Gastrocnemius medialis (tissue), 4 donors: ENCODE measurements at regions not wholly inside any gene's neighbourhood (a gene's known extent, or its start where the extent isn't known, plus 50 kb on each side); places are given as distances from the start of the nearest gene placed in this dataset.

Experiments
- ATAC-seq, 2 donors: fragments of 150-250 bp; one replicate each; pipeline ENCODE4 v1.9.1; 2016
- DNase-seq, 2 donors: peaks; one replicate each; pipeline ENCODE4 v3.0.0-alpha.2; 2019
- H3K27ac ChIP-seq, 4 donors: fragments of 200-600 bp; sonication (generic); 1 replicate in 1 of 4; 2 replicates in 3 of 4; pipeline ENCODE4 v1.5.1; 2016 to 2018; ENCODE audit warnings: mild to moderate bottlenecking in 2 of 4, moderate library complexity in 1 of 4
- H3K27me3 ChIP-seq, 3 donors: fragments of 200-600 bp; sonication (generic) in 2 of 3; 1 replicate in 1 of 3; 2 replicates in 2 of 3; pipeline versions ENCODE4 v1.5.1 to v1.6.0; 2016 to 2019; ENCODE audit warnings: mild to moderate bottlenecking in 1 of 3, moderate library complexity in 1 of 3
- H3K36me3 ChIP-seq, 2 donors: fragments of 200-600 bp; sonication (generic) in 1 of 2; one replicate each; pipeline ENCODE4 v1.5.1; 2017 to 2018
- H3K4me1 ChIP-seq, 2 donors: fragments of 200-600 bp; sonication (generic) in 1 of 2; one replicate each; pipeline ENCODE4 v1.5.1; 2016 to 2017; ENCODE audit warnings: mild to moderate bottlenecking in 2 of 2
- H3K4me3 ChIP-seq, 4 donors: fragments of 200-600 bp; sonication (generic) in 3 of 4; 1 replicate in 1 of 4; 2 replicates in 3 of 4; pipeline ENCODE4 v1.5.1; 2016 to 2019; ENCODE audit warnings: mild to moderate bottlenecking in 2 of 4
- H3K9me3 ChIP-seq, 3 donors: fragments of 200-600 bp; sonication (generic) in 2 of 3; 1 replicate in 1 of 3; 2 replicates in 2 of 3; pipeline ENCODE4 v1.5.1; 2016 to 2019
- CTCF ChIP-seq, 5 experiments: fragments of 450-650 bp in 3 of 5; fragments of 200-600 bp in 2 of 5; sonication (generic) in 2 of 5; IDR thresholded peaks in 4 of 5; conservative IDR thresholded peaks in 1 of 5; 1 replicate in 4 of 5; 2 replicates in 1 of 5; pipeline ENCODE4 v1.5.1; 2016 to 2019; ENCODE audit warnings: antibody characterized with exemption in 5 of 5, mild to moderate bottlenecking in 3 of 5, moderate library complexity in 3 of 5
- POLR2A ChIP-seq, 2 donors: fragments of 450-650 bp; IDR thresholded peaks; one replicate each; pipeline ENCODE4 v1.6.1; 2017; ENCODE audit warnings: antibody characterized with exemption in 2 of 2, mild to moderate bottlenecking in 2 of 2, moderate library complexity in 2 of 2
- in situ Hi-C, 4 donors: fragments of 200-750 bp; cut with MboI; loops; one replicate each; pipeline versions ENCODE4 v1.15.0 to v1.8.0; 2017; ENCODE audit warnings: low sequenced_read_pairs in 4 of 4
- intact Hi-C: fragments of 100-400 bp; cut with DNase I; formaldehyde crosslinking; loops from one replicate; pipeline ENCODE4 v1.15.1; 2023; ENCODE audit warnings: low total_unique reads

GRCh38 chr17:72351365-72351764 lies 230.5 kb downstream of the SOX9 start:
- no peak for DNase-seq
- Histone ChIP-seq H3K9me3 (no peaks in the 10 kb centered on the region), H3K4me3 (no peak overlapping the region), H3K27me3 (no peaks in the 10 kb centered on the region), H3K4me1 (no peaks in the 10 kb centered on the region), H3K27ac (no peak overlapping the region), H3K36me3 (no peaks in the 10 kb centered on the region)
- intact Hi-C loops (no loop called here), in situ Hi-C loops (loop anchor here in 1 of 4 donors (25.0 kb wide), 1 partner anchor 111 kb away; no protein-coding TSS in a partner anchor)
- TF ChIP-seq CTCF (IDR thresholded peaks at IDR 0.05 in 4 of 5, conservative IDR thresholded peaks at IDR 0.05 in 1 of 5) (no peak), POLR2A (IDR thresholded peaks at IDR 0.05) (no peak)
- no peak for ATAC-seq

DNA sequence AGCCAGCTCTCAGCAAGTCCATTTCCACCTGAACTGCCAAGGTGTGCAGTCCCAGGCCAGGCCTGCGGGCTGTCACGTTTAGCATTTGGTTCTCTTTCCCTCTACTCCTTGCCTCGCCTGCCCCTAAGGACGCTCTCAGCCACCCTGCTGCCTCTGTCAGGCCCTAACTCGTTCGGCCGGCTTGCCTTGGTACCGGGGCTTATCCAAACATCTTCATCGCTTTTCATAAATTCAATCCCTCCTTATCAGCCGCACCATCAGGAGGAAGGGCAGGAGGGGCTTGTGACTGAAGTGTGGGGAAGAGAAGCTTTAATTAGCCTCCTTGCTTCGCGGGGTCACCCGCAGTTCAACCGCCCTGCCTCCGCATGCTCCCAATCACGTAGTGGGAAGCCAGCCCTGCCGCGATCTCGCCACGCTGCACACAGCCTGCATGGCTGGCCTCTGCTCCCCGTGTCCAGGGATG lies 231.1 kb downstream of the SOX9 start:
- Histone ChIP-seq H3K9me3 (no peaks in the 10 kb centered on the region), H3K4me3 (no peak overlapping the region), H3K36me3 (no peaks in the 10 kb centered on the region), H3K4me1 (no peaks in the 10 kb centered on the region), H3K27me3 (no peaks in the 10 kb centered on the region), H3K27ac (no peak overlapping the region)
- intact Hi-C loops (no loop called here), in situ Hi-C loops (loop anchor here in 1 of 4 donors (25.0 kb wide), 1 partner anchor 110 kb away; no protein-coding TSS in a partner anchor)
- ATAC-seq: no peak
- DNase-seq: no peak
- TF ChIP-seq POLR2A (IDR thresholded peaks at IDR 0.05): no peak
- no peak for TF ChIP-seq CTCF (IDR thresholded peaks at IDR 0.05 in 4 of 5, conservative IDR thresholded peaks at IDR 0.05 in 1 of 5)

DNA sequence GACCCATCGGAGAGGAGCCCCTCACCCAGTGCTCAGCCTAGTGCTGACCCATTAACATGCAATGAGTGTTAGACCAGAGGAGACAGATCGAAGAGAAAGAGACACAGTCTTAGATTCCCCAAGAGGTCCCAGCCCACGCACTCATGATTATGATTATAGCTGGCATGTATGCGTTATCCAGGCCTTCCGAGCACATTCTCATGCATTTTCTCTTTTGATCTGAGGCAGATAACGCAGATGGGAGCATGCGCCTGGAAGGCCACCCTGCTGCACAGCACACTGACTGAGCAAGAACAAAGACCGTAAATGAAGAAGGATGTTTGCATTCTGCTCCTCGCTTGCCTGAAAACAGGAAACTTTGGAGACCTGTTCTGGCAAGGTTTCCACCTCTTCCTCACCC lies 232.7 kb downstream of the SOX9 start:
- no peak for DNase-seq
- TF ChIP-seq POLR2A (IDR thresholded peaks at IDR 0.05) (no peak), CTCF (IDR thresholded peaks at IDR 0.05 in 4 of 5, conservative IDR thresholded peaks at IDR 0.05 in 1 of 5) (no peak)
- H3K9me3 ChIP-seq: no peaks in the 10 kb centered on the region
- in situ Hi-C loops: loop anchor here in 1 of 4 donors (25.0 kb wide), 1 partner anchor 109 kb away; no protein-coding TSS in a partner anchor
- intact Hi-C loops: no loop called here
- no peak for ATAC-seq
- no peak overlapping the region for H3K4me3 ChIP-seq
- H3K27ac ChIP-seq: no peak overlapping the region
- no peaks in the 10 kb centered on the region for H3K4me1 ChIP-seq
- no peaks in the 10 kb centered on the region for H3K27me3 ChIP-seq
- no peaks in the 10 kb centered on the region for H3K36me3 ChIP-seq

- DNase-seq: no peak
- no peak for TF ChIP-seq POLR2A (IDR thresholded peaks at IDR 0.05)
- no peak for TF ChIP-seq CTCF (IDR thresholded peaks at IDR 0.05 in 4 of 5, conservative IDR thresholded peaks at IDR 0.05 in 1 of 5)
- Histone ChIP-seq H3K4me3 (no peak overlapping the region), H3K4me1 (no peaks in the 10 kb centered on the region), H3K9me3 (no peaks in the 10 kb centered on the region), H3K36me3 (no peaks in the 10 kb centered on the region), H3K27me3 (no peaks in the 10 kb centered on the region), H3K27ac (no peak overlapping the region)
- intact Hi-C loops: no loop called here
- no peak for ATAC-seq
- in situ Hi-C loops: loop anchor here in 1 of 4 donors (25.0 kb wide), 1 partner anchor 108 kb away; no protein-coding TSS in a partner anchor
Measured at GRCh38 chr17:72354071-72354470, 233.3 kb downstream of the SOX9 start.
